Spinal cord (tissue), 9 donors: ENCODE measurements at regions not wholly inside any gene's neighbourhood (a gene's known extent, or its start where the extent isn't known, plus 50 kb on each side); places are given as distances from the start of the nearest gene placed in this dataset.

Experiments
- DNase-seq, 6 donors: peaks; one replicate each; pipeline versions ENCODE4 v3.0.0 to v3.0.0-alpha.2; 2013 to 2015; ENCODE audit warnings: low spot score in 6 of 6, low read depth in 4 of 6
- H3K27ac ChIP-seq: one replicate; pipeline ENCODE4 v1.5.1; 2013; ENCODE audit warnings: low read depth, low read length, control low read depth
- H3K27me3 ChIP-seq: one replicate; pipeline ENCODE4 v1.6.1; 2013; ENCODE audit warnings: low read length; ENCODE audit not compliant: control insufficient read depth, insufficient read depth
- H3K36me3 ChIP-seq: one replicate; pipeline ENCODE4 v1.6.1; 2013; ENCODE audit warnings: low read length; ENCODE audit not compliant: control insufficient read depth, insufficient read depth
- H3K4me1 ChIP-seq: one replicate; pipeline ENCODE4 v1.6.1; 2013; ENCODE audit warnings: low read length; ENCODE audit not compliant: control insufficient read depth, insufficient read depth
- H3K4me3 ChIP-seq: one replicate; pipeline ENCODE4 v1.5.1; 2013; ENCODE audit warnings: low read depth, low read length, control low read depth
- H3K9me3 ChIP-seq: one replicate; pipeline ENCODE4 v1.6.1; 2013; ENCODE audit warnings: low read length; ENCODE audit not compliant: control insufficient read depth, insufficient read depth
- WGBS: methylation state at CpG from one replicate; pipeline ENCODE4 v1.1.5; 2013; ENCODE audit warnings: missing lambda C conversion rate; ENCODE audit not compliant: insufficient coverage; 5-methylcytosine and 5-hydroxymethylcytosine counted together
- donor health status: healthy.

DNA sequence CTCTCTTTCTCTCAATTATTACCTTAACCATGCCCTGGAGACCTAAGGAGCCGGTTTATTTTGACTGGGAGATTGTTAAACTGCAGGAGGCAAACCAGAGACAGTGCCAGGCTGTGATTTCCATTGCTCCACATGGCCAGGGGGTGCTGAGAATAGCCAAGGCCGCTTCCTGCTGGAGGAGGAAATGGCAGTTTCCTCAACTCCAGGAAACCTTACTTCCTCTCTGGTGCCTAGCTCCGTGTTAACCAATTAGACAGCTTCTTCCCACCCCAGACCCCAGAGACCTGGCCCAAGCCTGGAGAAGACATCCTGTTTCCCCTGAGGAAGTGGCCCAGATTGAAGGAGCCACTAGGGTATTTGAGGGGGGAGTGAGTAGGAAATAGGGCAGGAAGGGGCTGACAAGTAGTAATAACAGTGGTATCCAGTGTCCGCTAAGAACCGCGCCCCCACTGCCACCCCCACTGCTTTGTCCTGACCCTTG lies 161.2 kb downstream of the PLPP3 start:
- no peak overlapping the region for H3K4me3 ChIP-seq
- WGBS: 60% methylated on average over 1 of the region's 6 CpGs
- H3K4me1 ChIP-seq: peaks cover 7% of the 10 kb centered on the region
- H3K27ac ChIP-seq: no peak overlapping the region
- no peaks in the 10 kb centered on the region for H3K27me3 ChIP-seq
- H3K9me3 ChIP-seq: no peaks in the 10 kb centered on the region
- peak in 1 of 6 donors; percentile 71 for DNase-seq
- H3K36me3 ChIP-seq: no peaks in the 10 kb centered on the region

DNA sequence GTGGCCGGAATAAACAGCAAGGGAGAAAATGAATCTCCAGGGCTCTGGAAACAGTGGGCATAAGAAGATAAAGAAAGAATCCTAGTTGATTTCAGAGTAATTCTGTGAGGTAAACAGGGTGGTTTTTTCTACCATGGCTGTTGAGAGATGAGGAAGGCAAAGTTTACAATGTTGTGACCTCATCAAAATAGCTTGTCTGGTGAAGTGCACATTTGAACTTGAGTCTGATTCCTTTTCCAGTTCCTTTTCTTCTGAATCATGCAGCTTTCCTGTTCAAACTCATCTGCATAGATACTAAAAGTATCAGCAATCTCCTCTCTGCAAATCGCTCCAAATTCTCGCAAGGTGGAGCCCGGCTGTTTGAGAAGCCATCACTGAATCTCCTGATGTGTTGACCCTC lies 161.7 kb downstream of the PLPP3 start:
- Histone ChIP-seq H3K36me3 (no peaks in the 10 kb centered on the region), H3K9me3 (no peaks in the 10 kb centered on the region), H3K4me3 (no peak overlapping the region), H3K4me1 (peaks cover 7% of the 10 kb centered on the region), H3K27me3 (no peaks in the 10 kb centered on the region), H3K27ac (no peak overlapping the region)
- WGBS: 65% methylated on average over 3 of the region's 4 CpGs
- DNase-seq: no peak

DNA sequence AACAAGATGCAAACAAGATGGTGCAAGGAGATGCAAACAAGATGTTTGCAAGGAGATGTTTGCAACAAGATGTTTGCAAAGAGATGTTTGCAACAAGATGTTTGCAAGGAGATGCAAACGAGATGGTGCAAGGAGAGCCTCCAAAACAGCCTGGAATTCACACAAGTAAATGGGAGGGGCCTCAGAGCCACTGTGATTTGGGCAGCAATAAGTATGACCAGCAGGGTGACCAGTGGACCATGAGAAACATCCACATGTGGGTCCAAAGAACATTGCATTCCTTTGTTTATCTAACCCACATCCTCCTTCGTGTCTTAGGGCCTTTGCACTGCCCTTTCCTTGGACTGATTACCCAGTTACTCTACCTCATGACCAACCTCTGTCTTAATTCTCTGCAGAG lies 162.9 kb downstream of the PLPP3 start:
- 77% methylated on average over 2 of the region's 2 CpGs for WGBS
- Histone ChIP-seq H3K4me1 (peaks cover 10% of the 10 kb centered on the region), H3K9me3 (no peaks in the 10 kb centered on the region), H3K4me3 (no peak overlapping the region), H3K27ac (no peak overlapping the region), H3K27me3 (no peaks in the 10 kb centered on the region), H3K36me3 (no peaks in the 10 kb centered on the region)
- DNase-seq: no peak

DNA sequence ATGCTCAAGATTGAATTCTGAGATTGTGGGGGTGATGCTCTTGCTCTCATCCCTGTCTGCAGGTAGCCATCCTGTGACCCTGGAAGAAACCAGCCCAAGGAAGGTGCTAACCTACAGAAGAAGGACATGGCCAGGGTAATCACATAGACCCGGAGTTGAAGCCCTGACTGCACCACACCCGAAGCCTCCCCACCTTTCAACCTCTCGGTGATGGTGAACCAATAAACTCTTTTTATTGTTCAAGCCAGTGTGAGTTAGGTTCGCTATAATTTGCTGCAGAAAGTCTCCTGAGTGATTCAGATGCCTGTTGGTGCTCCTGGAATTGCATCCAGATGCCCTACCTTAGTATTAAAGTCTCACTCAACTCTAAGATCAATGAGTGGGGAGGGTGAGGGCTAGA lies 163.6 kb downstream of the PLPP3 start:
- Histone ChIP-seq H3K27ac (no peak overlapping the region), H3K4me3 (no peak overlapping the region), H3K27me3 (no peaks in the 10 kb centered on the region), H3K36me3 (no peaks in the 10 kb centered on the region), H3K9me3 (no peaks in the 10 kb centered on the region), H3K4me1 (peaks cover 10% of the 10 kb centered on the region)
- DNase-seq: no peak
- 50% methylated on average over 1 of the region's 4 CpGs for WGBS

DNA sequence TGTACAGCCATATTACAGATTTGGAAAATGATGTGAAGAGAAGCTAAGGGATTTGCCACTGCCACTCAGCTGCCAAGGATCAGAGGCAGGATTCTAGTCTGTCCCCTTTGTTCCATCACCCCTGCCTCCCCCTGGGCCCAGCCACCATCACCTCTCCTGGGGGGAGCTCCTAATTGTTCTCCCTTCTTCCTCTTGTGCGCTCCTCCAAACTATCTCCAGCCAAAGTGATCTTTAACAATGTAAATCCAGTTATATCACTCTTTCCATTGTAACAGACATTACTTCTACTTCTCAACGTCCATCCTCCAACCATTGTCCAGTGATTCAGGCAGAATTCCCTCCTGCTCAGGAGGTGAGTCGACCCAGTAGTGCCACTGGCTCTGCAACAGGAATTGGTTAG lies 164.1 kb downstream of the PLPP3 start:
- peaks cover 10% of the 10 kb centered on the region for H3K4me1 ChIP-seq
- no peaks in the 10 kb centered on the region for H3K9me3 ChIP-seq
- H3K27me3 ChIP-seq: no peaks in the 10 kb centered on the region
- DNase-seq: no peak
- H3K27ac ChIP-seq: no peak overlapping the region
- no peak overlapping the region for H3K4me3 ChIP-seq
- 76% methylated on average over 3 of the region's 3 CpGs for WGBS
- H3K36me3 ChIP-seq: no peaks in the 10 kb centered on the region

GRCh38 chr1:56414728-56415224 lies 164.6 kb downstream of the PLPP3 start:
- Histone ChIP-seq H3K4me1 (peaks cover 10% of the 10 kb centered on the region), H3K27me3 (no peaks in the 10 kb centered on the region), H3K9me3 (no peaks in the 10 kb centered on the region), H3K36me3 (no peaks in the 10 kb centered on the region), H3K27ac (no peak overlapping the region), H3K4me3 (no peak overlapping the region)
- DNase-seq: no peak
- WGBS: 78% methylated on average over 3 of the region's 9 CpGs

- Histone ChIP-seq H3K27ac (no peak overlapping the region), H3K4me1 (peaks cover 10% of the 10 kb centered on the region), H3K9me3 (no peaks in the 10 kb centered on the region), H3K27me3 (no peaks in the 10 kb centered on the region), H3K4me3 (no peak overlapping the region), H3K36me3 (no peaks in the 10 kb centered on the region)
- no peak for DNase-seq
- 79% methylated on average over 7 of the region's 7 CpGs for WGBS
Measured at GRCh38 chr1:56413671-56414199, 165.6 kb downstream of the PLPP3 start.

GRCh38 chr1:56411484-56412180 lies 167.7 kb downstream of the PLPP3 start:
- H3K9me3 ChIP-seq: no peaks in the 10 kb centered on the region
- no peaks in the 10 kb centered on the region for H3K27me3 ChIP-seq
- H3K4me1 ChIP-seq: peaks cover 3% of the 10 kb centered on the region
- 70% methylated on average over 12 of the region's 13 CpGs for WGBS
- H3K36me3 ChIP-seq: no peaks in the 10 kb centered on the region
- H3K4me3 ChIP-seq: no peak overlapping the region
- H3K27ac ChIP-seq: no peak overlapping the region
- no peak for DNase-seq

DNA sequence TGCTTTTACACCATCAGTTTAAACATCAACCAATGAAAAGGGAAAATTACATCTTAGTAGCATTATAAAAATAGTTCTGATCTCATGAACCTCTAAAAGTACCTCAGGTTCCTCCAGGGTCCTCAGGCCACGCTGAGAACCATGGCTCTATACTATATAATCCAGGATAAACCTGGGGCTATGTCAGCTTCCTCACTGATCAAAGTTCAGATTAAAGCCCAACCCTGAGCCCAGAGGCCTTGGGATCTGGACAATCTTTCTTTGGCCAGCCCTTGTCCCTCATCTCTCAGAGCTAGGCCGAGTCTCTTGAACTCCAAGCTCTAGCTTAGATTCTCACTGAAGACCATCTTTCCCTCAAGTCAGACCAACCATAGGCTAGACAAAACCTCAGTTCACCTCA lies 168.3 kb downstream of the PLPP3 start:
- Histone ChIP-seq H3K36me3 (no peaks in the 10 kb centered on the region), H3K27me3 (no peaks in the 10 kb centered on the region), H3K27ac (no peak overlapping the region), H3K4me1 (peaks cover 3% of the 10 kb centered on the region), H3K9me3 (no peaks in the 10 kb centered on the region), H3K4me3 (no peak overlapping the region)
- 97% methylated on average over 2 of the region's 2 CpGs for WGBS
- DNase-seq: no peak

- no peaks in the 10 kb centered on the region for H3K36me3 ChIP-seq
- WGBS: no CpG with 5 or more reads among the region's 3 CpGs
- no peaks in the 10 kb centered on the region for H3K9me3 ChIP-seq
- no peak overlapping the region for H3K4me3 ChIP-seq
- peaks cover 3% of the 10 kb centered on the region for H3K4me1 ChIP-seq
- no peak for DNase-seq
- no peaks in the 10 kb centered on the region for H3K27me3 ChIP-seq
- H3K27ac ChIP-seq: no peak overlapping the region
Measured at GRCh38 chr1:56410405-56410804, 169.0 kb downstream of the PLPP3 start.
